HG03520 (cell line): ENCODE measurements at regions not wholly inside any gene's neighbourhood (a gene's known extent, or its start where the extent isn't known, plus 50 kb on each side); places are given as distances from the start of the nearest gene placed in this dataset.
"Not testable (repeated sequence)": the region's sequence is repeated elsewhere in the genome, so short reads cannot be mapped to it uniquely, and the experiment has no call there.

Experiments
- ATAC-seq: cut with Tn5 transposase; IDR thresholded peaks from one replicate; pipeline ENCODE4 v1.9.1; 2021; ENCODE audit warnings: mild to moderate bottlenecking, moderate library complexity; ENCODE audit not compliant: unreplicated experiment

- ATAC-seq = no peak
These were observed 313.3 kb downstream of the ACTR3B start for GRCh38 chr7:153072806-153073205.

- ATAC-seq = not testable (repeated sequence)
These were observed 316.7 kb downstream of the ACTR3B start for GRCh38 chr7:153076289-153076688.

DNA sequence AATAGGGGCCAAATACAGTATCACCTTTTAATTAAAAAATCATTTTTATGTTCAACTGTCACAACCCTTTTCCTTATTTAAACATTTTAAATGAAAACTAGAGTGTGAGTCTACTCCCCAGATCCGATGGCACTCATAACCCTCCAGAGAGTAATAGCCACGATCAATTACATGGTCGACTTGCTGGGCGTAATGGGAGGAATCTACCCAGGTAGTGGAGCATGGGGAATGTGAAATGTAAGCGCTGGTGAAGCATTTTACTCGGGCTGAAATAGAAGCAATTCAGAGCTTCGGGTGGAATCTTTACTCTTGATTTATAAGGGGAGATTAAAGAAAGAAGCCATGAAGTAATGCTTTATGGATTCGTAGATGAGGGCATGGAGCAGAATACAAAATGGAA is 321.9 kb downstream of the ACTR3B start:
- ATAC-seq = no peak

GRCh38 chr7:153084278-153084677 is 324.7 kb downstream of the ACTR3B start:
- ATAC-seq = no peak

- no peak for ATAC-seq
These were observed 327.9 kb downstream of the ACTR3B start for GRCh38 chr7:153087498-153087897.

DNA sequence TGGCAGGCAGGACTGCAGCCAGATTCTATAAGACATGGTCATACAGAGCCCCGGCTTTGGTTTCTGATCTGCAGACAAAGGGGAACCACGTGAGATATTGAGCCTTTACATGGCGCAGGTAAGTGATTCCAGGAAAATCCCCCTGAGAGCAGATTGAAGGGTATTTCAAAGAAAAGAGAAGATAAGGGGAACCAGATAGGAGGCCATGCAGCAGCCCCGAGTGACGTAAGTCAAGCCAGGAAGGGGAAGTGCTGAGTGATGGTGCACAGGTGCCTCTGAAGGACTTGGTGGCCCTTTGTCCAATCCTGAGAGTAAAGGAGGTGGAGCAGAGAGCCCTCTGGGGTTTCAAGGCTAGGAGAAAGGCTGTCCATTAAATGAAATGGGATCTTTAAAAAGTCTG is 329.0 kb downstream of the ACTR3B start:
- ATAC-seq = no peak

- no peak for ATAC-seq
These were observed 330.7 kb downstream of the ACTR3B start for GRCh38 chr7:153090209-153090608.

DNA sequence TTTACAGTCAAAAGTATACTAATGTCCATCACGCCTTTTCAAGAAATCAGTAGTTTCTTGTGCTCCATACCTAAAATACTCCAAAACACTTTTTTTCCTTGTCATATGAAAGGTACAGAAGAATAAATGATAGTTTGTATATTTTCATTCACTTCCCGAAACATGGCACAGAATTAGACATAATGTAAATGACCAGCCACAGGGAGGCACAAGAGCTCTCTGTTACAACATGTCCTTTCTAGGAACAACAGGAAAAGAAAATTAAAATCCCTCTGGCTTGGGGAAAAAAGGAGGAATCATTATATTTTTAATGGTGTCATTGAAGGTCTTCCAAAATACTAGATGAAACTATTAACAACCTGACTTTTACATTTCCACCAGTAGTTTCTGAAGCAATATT is 331.2 kb downstream of the ACTR3B start:
- ATAC-seq = no peak

DNA sequence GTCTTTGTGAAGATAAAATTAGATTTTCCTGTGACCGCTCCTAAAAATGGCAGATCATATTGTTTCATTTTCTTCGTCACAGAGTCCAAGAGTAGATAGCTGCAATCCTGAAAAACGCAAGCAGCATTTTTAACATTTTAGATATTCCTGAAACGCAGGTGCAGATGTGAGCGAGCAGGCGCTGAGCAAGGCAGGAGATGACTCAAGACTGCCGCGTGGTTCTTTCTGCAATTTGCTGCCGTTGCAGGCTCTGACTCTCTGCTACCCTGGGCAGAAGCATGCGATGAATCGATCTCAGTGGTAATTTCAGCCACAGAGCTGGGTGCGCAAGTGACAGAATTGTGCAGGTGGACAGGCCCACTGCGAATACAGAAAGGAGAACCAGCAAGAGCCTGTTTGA is 331.9 kb downstream of the ACTR3B start:
- ATAC-seq = no peak

DNA sequence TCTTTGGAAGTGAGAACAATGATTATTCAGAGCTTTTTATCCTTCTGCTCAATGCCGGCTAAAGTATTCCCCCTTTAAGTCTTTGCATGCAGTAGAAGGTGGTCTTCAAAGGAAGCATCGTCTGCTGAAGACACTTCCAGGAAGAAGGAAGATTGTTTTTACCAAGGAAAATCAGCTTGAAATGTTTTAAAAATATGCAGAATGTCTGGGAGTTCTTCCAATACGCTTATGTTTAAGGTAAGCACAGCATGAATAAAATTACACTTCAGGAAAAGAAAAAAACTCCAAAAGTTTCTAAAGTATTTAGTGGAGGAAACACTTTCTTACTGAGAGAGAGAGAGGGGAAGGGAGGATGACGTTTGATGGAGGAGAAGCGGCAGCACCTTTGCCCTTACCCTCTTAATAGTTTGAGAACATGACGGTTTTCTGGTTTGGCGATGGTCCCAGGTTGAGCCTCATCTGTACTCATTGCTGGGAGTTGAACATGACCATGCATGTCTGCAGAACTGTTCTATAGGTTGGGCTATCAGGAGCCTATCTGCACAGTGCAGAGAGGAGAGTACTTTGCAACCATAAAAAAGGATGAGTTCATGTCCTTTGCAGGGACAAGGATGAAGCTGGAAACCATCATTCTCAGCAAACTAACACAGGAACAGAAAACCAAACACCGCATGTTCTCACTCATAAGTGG is 338.1 kb downstream of the ACTR3B start:
- ATAC-seq = no peak

DNA sequence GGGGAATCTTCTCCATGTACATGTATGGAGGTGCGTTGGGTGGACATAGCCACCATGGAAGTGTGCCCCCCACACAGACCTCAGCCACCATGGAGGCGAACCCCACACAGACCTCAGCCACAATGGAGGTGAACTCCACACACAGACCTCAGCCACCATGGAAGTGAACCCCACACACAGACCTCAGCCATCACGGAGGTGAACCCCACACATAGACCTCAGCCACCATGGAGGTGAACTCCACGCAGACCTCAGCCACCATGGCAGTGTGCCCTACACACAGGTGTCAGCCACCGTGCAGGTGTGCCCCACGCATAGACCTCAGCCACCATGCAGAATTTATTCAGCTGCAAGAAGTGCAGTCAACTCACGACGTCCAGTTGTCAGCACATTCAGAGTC is 339.7 kb downstream of the ACTR3B start:
- ATAC-seq = no peak

GRCh38 chr7:153100691-153101237 is 341.2 kb downstream of the ACTR3B start:
- ATAC-seq = no peak

GRCh38 chr7:153103202-153103601 is 343.6 kb downstream of the ACTR3B start:
- no peak for ATAC-seq

- ATAC-seq = no peak
These were observed 348.3 kb downstream of the ACTR3B start for GRCh38 chr7:153107826-153108225.

GRCh38 chr7:153109566-153109965 is 350.0 kb downstream of the ACTR3B start:
- ATAC-seq = no peak

- no peak for ATAC-seq
These were observed 351.1 kb downstream of the ACTR3B start for GRCh38 chr7:153110606-153111005.

GRCh38 chr7:153122255-153122654 is 362.7 kb downstream of the ACTR3B start:
- not testable (repeated sequence) for ATAC-seq

DNA sequence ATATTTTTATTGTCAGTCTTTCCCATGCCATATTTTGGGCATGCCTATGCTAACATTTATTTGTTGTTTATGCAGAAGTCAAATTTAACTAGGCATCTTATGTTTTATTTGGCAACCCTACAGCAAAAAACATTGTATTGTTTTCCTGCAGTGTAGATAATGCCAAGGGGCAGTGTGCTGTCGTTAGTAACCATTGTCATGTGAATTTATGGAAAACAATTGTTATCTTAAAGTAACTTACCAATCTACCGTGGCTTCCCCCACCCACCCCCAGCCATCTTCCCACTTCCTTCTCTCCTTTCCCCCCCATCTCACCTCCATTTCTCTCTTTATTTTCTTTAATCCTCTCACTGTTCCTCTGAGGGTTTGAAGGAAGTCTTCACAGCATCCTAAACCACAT is 370.5 kb downstream of the ACTR3B start:
- no peak for ATAC-seq

- ATAC-seq = no peak
These were observed 392.2 kb downstream of the ACTR3B start for GRCh38 chr7:153151766-153152165.

DNA sequence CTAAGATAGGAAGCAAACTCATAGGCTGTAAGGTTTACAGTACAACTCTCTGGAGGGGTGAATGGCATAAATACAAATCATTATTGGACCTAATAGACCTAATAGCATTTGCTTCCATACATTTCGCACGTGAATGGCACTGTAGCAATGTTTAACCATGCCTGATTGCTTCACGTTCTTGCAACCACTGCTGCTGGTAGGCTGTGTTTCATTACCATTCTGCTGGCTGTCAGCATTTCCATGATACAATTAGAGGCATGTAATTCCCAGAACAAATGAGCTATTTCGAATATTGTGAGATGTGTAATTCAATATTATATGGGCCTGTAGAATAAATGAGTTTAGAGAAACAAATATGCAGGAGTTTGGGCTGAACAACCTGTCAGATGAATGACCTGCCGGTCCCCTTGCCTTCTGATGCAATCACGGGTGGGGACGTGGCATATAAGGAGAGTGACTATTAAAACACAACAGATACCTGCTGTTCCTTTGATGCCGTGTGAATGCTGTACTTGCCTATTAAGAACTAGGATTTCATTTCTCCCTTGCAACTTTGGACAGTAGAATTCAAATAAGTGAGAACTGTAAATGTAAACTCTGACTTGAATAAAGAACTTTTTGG is 393.4 kb downstream of the ACTR3B start:
- ATAC-seq = no peak

DNA sequence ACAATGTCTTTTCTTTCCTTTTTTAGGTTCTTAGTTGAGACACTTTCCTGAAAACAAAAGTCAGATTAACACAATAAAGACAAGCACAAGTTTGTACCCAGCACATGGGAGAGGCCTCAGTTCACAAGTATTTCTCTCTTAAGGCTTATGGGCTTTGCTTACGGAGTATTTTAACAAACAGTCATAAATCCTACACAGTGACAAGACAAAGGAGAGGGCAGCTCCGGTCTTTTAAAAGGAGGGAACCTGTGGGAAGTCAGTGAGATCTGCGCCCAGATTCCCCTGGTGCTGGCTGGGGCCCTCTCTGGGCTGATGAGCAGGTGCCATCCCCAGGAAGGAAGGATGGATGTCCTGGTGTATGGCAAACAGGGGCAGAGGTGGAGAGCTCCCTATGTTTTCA is 398.6 kb downstream of the ACTR3B start:
- ATAC-seq = no peak

- ATAC-seq = no peak
These were observed 410.7 kb downstream of the ACTR3B start for GRCh38 chr7:153170287-153170686.

- no peak for ATAC-seq
These were observed 426.4 kb downstream of the ACTR3B start for GRCh38 chr7:153185936-153186335.
